ENCODE measurements at regions not wholly inside any gene's neighbourhood (a gene's known extent, or its start where the extent isn't known, plus 50 kb on each side); places are given as distances from the start of the nearest gene placed in this dataset.

DNA sequence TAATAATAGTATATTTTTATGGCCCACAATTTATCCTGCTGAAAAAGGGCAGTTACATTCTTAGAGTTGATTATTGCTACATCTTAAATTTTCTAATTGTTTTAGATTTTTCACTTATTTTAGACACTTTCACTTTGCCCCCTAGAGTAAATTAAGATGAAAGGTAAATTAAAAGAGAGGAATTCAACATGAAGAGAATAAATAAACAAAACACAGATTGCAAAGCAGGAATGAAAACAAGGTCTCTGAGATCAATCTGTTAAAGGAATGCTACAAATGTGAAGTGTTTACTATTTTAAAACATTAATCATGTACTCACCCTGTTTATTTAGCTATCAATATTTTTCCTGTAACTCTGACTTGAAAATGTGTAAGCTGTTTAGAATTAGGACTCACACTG lies 113.5 kb upstream of the ETAA1 start:
- no peak for TF ChIP-seq CTCF (IDR thresholded peaks at IDR 0.05)
- H3K4me3 Mint-ChIP-seq: no peak overlapping the region
- intact Hi-C loops (cut with micrococcal nuclease): no loop called here
- CTCF ChIA-PET: no interaction called here
- H3K9me3 Mint-ChIP-seq: no peaks in the 10 kb centered on the region
- ATAC-seq (no peak), DNase-seq (no peak)
- H3K27me3 Mint-ChIP-seq: peaks cover 1% of the 10 kb centered on the region
- H3K4me1 Mint-ChIP-seq (ENCODE audit: low read depth): no peaks in the 10 kb centered on the region
- no peak overlapping the region for H3K27ac Mint-ChIP-seq
- POLR2A ChIA-PET: no interaction called here
- no peaks in the 10 kb centered on the region for H3K36me3 Mint-ChIP-seq (ENCODE audit: low read depth)

- ATAC-seq: no peak
These were observed 110.0 kb upstream of the ETAA1 start for GRCh38 chr2:67286981-67287759.

GRCh38 chr2:67289271-67289670 lies 107.9 kb upstream of the ETAA1 start:
- no peaks in the 10 kb centered on the region for H3K9me3 Mint-ChIP-seq
- peaks cover 1% of the 10 kb centered on the region for H3K27me3 Mint-ChIP-seq
- CTCF ChIA-PET: no interaction called here
- TF ChIP-seq CTCF (IDR thresholded peaks at IDR 0.05): no peak
- H3K36me3 Mint-ChIP-seq (ENCODE audit: low read depth): no peaks in the 10 kb centered on the region
- DNase-seq: no peak
- no peak overlapping the region for H3K27ac Mint-ChIP-seq
- intact Hi-C loops (cut with micrococcal nuclease): no loop called here
- no peak for ATAC-seq
- H3K4me1 Mint-ChIP-seq (ENCODE audit: low read depth): no peaks in the 10 kb centered on the region
- no peak overlapping the region for H3K4me3 Mint-ChIP-seq
- POLR2A ChIA-PET: no interaction called here

More at GRCh38 chr2:67286981-67287759, 110.0 kb upstream of the ETAA1 start:
- CTCF ChIA-PET: no interaction called here
- no peak for TF ChIP-seq CTCF (IDR thresholded peaks at IDR 0.05)
- no peaks in the 10 kb centered on the region for H3K4me1 Mint-ChIP-seq (ENCODE audit: low read depth)
- H3K27me3 Mint-ChIP-seq: peaks cover 1% of the 10 kb centered on the region
- intact Hi-C loops (cut with micrococcal nuclease): no loop called here
- no peaks in the 10 kb centered on the region for H3K9me3 Mint-ChIP-seq
- POLR2A ChIA-PET: no interaction called here
- H3K27ac Mint-ChIP-seq: no peak overlapping the region
- H3K36me3 Mint-ChIP-seq (ENCODE audit: low read depth): no peaks in the 10 kb centered on the region
- no peak for DNase-seq
- H3K4me3 Mint-ChIP-seq: no peak overlapping the region

DNA sequence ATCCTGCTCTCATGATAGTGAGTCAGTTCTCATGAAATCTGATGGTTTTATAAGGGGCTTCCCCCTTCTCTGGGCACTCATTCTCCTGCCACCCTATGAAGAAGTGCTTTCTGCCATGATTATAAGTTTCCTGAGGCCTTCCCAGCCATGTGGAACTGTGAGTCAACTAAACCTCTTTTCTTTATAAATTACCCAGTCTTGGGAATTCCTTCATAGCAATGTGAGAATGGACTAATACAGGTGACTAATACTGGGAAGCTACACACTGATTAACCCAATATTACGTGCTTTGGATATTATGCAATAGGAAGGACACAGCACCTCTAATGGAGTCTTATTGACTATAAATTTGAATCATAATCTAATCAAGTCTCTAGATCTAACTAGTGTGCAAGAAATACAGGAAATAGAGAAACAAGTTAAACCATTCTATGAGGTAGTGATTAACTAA lies 107.2 kb upstream of the ETAA1 start:
- no peak for DNase-seq
- no peak for ATAC-seq
- POLR2A ChIA-PET: no interaction called here
- intact Hi-C loops (cut with micrococcal nuclease): no loop called here
- Mint-ChIP-seq H3K36me3 (ENCODE audit: low read depth) (no peaks in the 10 kb centered on the region), H3K27me3 (peaks cover 1% of the 10 kb centered on the region), H3K4me3 (no peak overlapping the region), H3K9me3 (no peaks in the 10 kb centered on the region), H3K27ac (no peak overlapping the region), H3K4me1 (ENCODE audit: low read depth) (no peaks in the 10 kb centered on the region)
- no peak for TF ChIP-seq CTCF (IDR thresholded peaks at IDR 0.05)
- CTCF ChIA-PET: no interaction called here

DNA sequence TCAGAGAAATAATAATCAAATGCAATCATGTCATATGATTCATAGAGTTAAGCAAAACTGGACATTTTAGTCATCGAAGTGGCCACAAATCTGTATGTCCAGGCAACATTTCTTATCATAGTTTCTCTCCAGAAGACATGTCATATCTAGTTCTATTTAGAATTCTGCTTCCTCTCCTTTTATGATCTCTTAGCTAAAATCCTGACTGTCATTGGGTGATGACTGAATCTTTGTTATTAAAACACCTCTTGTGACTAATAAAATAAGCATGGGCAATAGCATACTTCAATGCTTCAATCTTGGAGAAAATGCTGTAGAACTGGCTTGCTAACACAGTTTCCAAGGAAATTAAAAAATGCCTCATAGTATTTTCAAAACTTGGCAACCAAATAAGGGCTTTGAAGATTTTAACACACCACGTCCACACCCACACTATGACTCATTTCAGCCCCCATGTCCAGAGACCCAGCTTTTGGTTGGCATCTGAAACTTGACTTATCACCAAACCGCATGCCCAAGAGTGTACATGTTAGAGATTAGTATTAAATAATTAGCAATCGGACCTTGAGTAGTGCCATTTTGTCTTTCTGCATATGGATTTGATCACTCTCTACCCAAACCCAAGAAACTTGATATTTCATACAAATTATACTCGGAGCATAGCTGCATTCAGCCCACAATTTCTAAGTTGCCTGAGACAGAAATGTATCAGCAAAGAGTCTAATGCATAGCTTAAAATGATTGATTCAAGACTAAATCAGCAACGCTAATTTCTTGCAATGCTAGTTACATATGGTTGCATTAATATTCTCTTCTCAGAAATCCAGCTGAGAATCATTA lies 106.5 kb upstream of the ETAA1 start:
- no peak for DNase-seq
- H3K36me3 Mint-ChIP-seq (ENCODE audit: low read depth): no peaks in the 10 kb centered on the region
- H3K27me3 Mint-ChIP-seq: peaks cover 1% of the 10 kb centered on the region
- no peak overlapping the region for H3K4me3 Mint-ChIP-seq
- no peak for ATAC-seq
- ChIA-PET CTCF (no interaction called here), POLR2A (no interaction called here)
- no peak overlapping the region for H3K27ac Mint-ChIP-seq
- no peaks in the 10 kb centered on the region for H3K4me1 Mint-ChIP-seq (ENCODE audit: low read depth)
- no peaks in the 10 kb centered on the region for H3K9me3 Mint-ChIP-seq
- TF ChIP-seq CTCF (IDR thresholded peaks at IDR 0.05): no peak
- intact Hi-C loops (cut with micrococcal nuclease): no loop called here

Measured in activated CD8-positive, alpha-beta T cell treated with anti-CD3 and anti-CD28 coated beads for 36 hours (primary cell).